CD4-positive, CD25-positive, alpha-beta regulatory T cell (primary cell): ENCODE measurements at regions not wholly inside any gene's neighbourhood (a gene's known extent, or its start where the extent isn't known, plus 50 kb on each side); places are given as distances from the start of the nearest gene placed in this dataset.

Experiments
- ATAC-seq, 2 donors: fragments of 150-1000 bp; cut with Tn5 transposase; one replicate each; pipeline ENCODE4 v1.10.0; 2021; ENCODE audit warnings: low read depth in 2 of 2, moderate number of reproducible peaks in 2 of 2, moderate library complexity in 1 of 2
- DNase-seq, 3 donors: peaks; one replicate each; pipeline versions ENCODE4 v3.0.0 to v3.0.0-alpha.2; 2012 to 2022; ENCODE audit warnings: mixed read lengths in 1 of 3
- H3K27ac ChIP-seq: one replicate; pipeline ENCODE4 v1.7.0; 2013; ENCODE audit warnings: mild to moderate bottlenecking, low read length; ENCODE audit not compliant: insufficient read depth, poor library complexity, severe bottlenecking
- H3K27me3 ChIP-seq: one replicate; pipeline ENCODE4 v1.7.0; 2013; ENCODE audit warnings: low read length; ENCODE audit not compliant: control insufficient read depth, insufficient read depth
- H3K36me3 ChIP-seq: one replicate; pipeline ENCODE4 v1.7.0; 2013; ENCODE audit warnings: mild to moderate bottlenecking, low read length, moderate library complexity; ENCODE audit not compliant: control insufficient read depth, insufficient read depth
- H3K4me1 ChIP-seq: 2 replicates; pipeline ENCODE4 v1.7.0; 2013; ENCODE audit warnings: mild to moderate bottlenecking, low read length; ENCODE audit not compliant: insufficient read depth, control insufficient read depth, poor library complexity, severe bottlenecking
- H3K4me3 ChIP-seq: one replicate; pipeline ENCODE4 v1.7.0; 2013; ENCODE audit warnings: low read depth, mild to moderate bottlenecking, low read length, moderate library complexity
- H3K9me3 ChIP-seq, 2 experiments: 1 replicate in 1 of 2; 2 replicates in 1 of 2; pipeline ENCODE4 v1.7.0; 2013; ENCODE audit warnings: low read length in 2 of 2, mild to moderate bottlenecking in 1 of 2, moderate library complexity in 1 of 2; ENCODE audit not compliant: control insufficient read depth in 2 of 2
- H3K27ac Mint-ChIP-seq, 3 donors: one replicate each; pipeline ENCODE4 v1.8.0; 2020 to 2022; ENCODE audit warnings: mild to moderate bottlenecking in 3 of 3, mixed read lengths in 3 of 3, moderate library complexity in 2 of 3
- H3K27me3 Mint-ChIP-seq: one replicate; pipeline ENCODE4 v1.8.0; 2022; ENCODE audit warnings: mild to moderate bottlenecking, mixed read lengths
- H3K36me3 Mint-ChIP-seq: one replicate; pipeline ENCODE4 v1.8.0; 2020; ENCODE audit warnings: mixed read lengths
- H3K4me1 Mint-ChIP-seq, 4 donors: one replicate each; pipeline ENCODE4 v1.8.0; 2020 to 2022; ENCODE audit warnings: mixed read lengths in 4 of 4, mild to moderate bottlenecking in 1 of 4
- H3K4me3 Mint-ChIP-seq, 4 donors: one replicate each; pipeline ENCODE4 v1.8.0; 2020 to 2022; ENCODE audit warnings: mild to moderate bottlenecking in 4 of 4, mixed read lengths in 4 of 4, moderate library complexity in 3 of 4
- H3K9me3 Mint-ChIP-seq, 7 donors: one replicate each; pipeline ENCODE4 v1.8.0; 2020 to 2022; ENCODE audit warnings: mixed read lengths in 7 of 7, mild to moderate bottlenecking in 3 of 7, moderate library complexity in 2 of 7

- Histone ChIP-seq H3K27me3 (no peaks in the 10 kb centered on the region), H3K36me3 (no peaks in the 10 kb centered on the region), H3K4me1 (no peaks in the 10 kb centered on the region), H3K9me3 (no peaks in the 10 kb centered on the region), H3K4me3 (no peak overlapping the region), H3K27ac (no peak overlapping the region)
- Mint-ChIP-seq H3K9me3 (peaks cover 0 to 6% (median 0%) of the 10 kb centered on the region in 7 donors), H3K27me3 (no peaks in the 10 kb centered on the region), H3K27ac (no peak overlapping the region), H3K4me1 (no peaks in the 10 kb centered on the region), H3K4me3 (no peak overlapping the region), H3K36me3 (no peaks in the 10 kb centered on the region)
- DNase-seq (no peak), ATAC-seq (no peak)
Measured at GRCh38 chr13:82701020-82701419, 1181.3 kb downstream of the SLITRK1 start.

DNA sequence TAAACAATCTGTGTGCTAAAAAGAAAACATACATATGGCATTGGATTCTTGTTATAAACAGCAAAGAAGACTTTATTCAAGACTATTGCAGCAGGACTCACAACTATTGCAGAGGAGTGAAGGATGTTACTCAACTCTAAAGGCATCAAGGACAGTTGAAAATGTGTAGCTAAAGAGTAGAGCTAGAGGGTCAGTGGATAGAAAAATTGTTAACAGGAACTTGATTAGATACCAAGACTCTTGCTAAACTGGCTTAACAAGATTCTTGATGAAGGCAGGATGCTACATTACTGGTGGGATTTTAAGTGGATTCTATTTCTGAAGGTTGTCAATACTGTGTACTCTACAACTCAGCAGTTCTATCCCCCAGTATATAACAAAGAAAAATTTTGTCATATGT, 1183.3 kb downstream of the SLITRK1 start:
- peaks cover 0 to 6% (median 0%) of the 10 kb centered on the region in 7 donors for H3K9me3 Mint-ChIP-seq
- no peaks in the 10 kb centered on the region for H3K4me1 Mint-ChIP-seq
- DNase-seq (no peak), ATAC-seq (no peak)
- Histone ChIP-seq H3K4me3 (no peak overlapping the region), H3K27ac (no peak overlapping the region), H3K36me3 (no peaks in the 10 kb centered on the region), H3K9me3 (no peaks in the 10 kb centered on the region), H3K4me1 (no peaks in the 10 kb centered on the region), H3K27me3 (no peaks in the 10 kb centered on the region)
- H3K36me3 Mint-ChIP-seq: no peaks in the 10 kb centered on the region
- H3K4me3 Mint-ChIP-seq: no peak overlapping the region
- H3K27me3 Mint-ChIP-seq: no peaks in the 10 kb centered on the region
- no peak overlapping the region for H3K27ac Mint-ChIP-seq

DNA sequence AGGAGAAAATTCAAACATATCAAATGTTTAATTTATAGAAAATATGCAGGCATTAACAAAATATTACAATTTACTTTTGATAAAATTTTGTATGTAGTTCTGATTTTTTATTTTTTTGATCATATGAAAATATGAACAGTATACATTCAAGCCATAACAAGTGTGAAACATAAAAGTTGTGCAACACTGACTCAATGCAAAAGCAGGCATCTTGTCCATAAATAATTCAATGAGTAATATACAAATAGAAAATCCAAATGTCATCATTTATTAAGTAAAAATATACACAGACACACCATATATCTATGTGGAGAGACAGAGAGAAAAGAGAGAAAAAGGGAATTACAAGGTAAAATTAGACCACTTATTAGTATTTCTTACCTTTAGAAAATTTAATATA, 1183.9 kb downstream of the SLITRK1 start:
- ATAC-seq: no peak
- Histone ChIP-seq H3K27me3 (no peaks in the 10 kb centered on the region), H3K4me3 (no peak overlapping the region), H3K36me3 (no peaks in the 10 kb centered on the region), H3K27ac (no peak overlapping the region), H3K9me3 (no peaks in the 10 kb centered on the region), H3K4me1 (no peaks in the 10 kb centered on the region)
- no peaks in the 10 kb centered on the region for H3K36me3 Mint-ChIP-seq
- H3K4me3 Mint-ChIP-seq: no peak overlapping the region
- peaks cover 0 to 2% (median 0%) of the 10 kb centered on the region in 4 donors for H3K4me1 Mint-ChIP-seq
- no peak overlapping the region for H3K27ac Mint-ChIP-seq
- DNase-seq: no peak
- H3K9me3 Mint-ChIP-seq: peaks cover 0 to 2% (median 0%) of the 10 kb centered on the region in 7 donors
- no peaks in the 10 kb centered on the region for H3K27me3 Mint-ChIP-seq

DNA sequence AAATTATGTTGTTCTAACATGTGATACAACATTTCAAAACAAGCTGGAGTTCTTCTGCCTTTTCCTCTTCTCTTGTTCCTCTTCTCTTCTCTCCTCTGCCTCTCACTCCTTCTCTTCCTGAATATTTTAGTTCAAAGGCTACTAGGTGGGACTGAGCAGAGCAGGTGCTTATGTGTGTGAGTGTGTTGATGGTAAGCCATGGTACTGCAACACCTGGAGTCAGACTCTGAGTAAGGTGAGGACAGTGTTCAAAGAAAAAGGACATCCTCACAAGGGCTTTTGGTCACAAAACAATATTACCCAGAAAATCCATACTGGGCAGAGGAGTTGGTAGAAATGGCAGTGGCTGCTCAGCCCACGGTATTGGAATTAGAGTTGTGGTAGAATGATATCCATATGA, 1188.7 kb downstream of the SLITRK1 start:
- H3K9me3 Mint-ChIP-seq: peaks cover 0 to 2% (median 0%) of the 10 kb centered on the region in 7 donors
- Histone ChIP-seq H3K4me1 (no peaks in the 10 kb centered on the region), H3K4me3 (no peak overlapping the region), H3K27ac (no peak overlapping the region), H3K9me3 (no peaks in the 10 kb centered on the region), H3K36me3 (no peaks in the 10 kb centered on the region), H3K27me3 (no peaks in the 10 kb centered on the region)
- no peaks in the 10 kb centered on the region for H3K36me3 Mint-ChIP-seq
- no peak for DNase-seq
- no peaks in the 10 kb centered on the region for H3K27me3 Mint-ChIP-seq
- no peak overlapping the region for H3K4me3 Mint-ChIP-seq
- no peak for ATAC-seq
- no peak overlapping the region for H3K27ac Mint-ChIP-seq
- H3K4me1 Mint-ChIP-seq: peaks cover 4 to 17% (median 10%) of the 10 kb centered on the region in 4 donors

DNA sequence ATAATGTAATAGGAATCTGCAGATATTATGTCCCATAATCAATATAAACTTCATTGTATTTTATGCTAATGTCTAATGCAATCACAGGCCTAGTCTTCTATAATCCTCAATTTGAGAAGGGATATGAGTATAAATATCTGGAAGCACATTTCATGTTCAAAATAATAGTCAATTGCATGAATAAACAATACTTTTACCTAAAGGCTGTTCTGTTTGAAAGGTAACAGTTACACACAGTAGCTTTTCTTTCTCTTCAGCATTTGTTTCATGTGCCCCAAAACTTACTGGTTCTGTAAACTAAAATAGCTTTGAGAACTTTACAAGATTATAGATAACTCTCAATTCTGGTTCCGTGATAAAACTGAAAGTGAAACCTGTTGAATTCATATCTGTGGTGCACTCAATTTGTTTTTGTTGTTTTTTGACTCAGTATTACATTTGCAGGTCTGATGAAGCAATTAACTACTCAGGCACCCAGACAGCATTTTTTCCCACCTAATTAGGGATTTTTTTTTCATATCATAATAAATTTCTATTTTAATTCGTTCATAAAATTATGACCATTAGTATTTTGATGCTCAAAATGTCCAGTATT, 1193.8 kb downstream of the SLITRK1 start:
- no peaks in the 10 kb centered on the region for H3K27me3 Mint-ChIP-seq
- H3K9me3 ChIP-seq: no peaks in the 10 kb centered on the region
- no peaks in the 10 kb centered on the region for H3K9me3 Mint-ChIP-seq
- peak overlapping the region; percentile 82 for H3K4me3 ChIP-seq
- peaks cover 12 to 39% (median 16%) of the 10 kb centered on the region in 4 donors for H3K4me1 Mint-ChIP-seq
- peak in 1 of 2 donors; percentile 39 for ATAC-seq
- no peak overlapping the region for H3K27ac ChIP-seq
- peak overlapping the region; percentile 67 to 79 (median 77) for H3K4me3 Mint-ChIP-seq
- no peaks in the 10 kb centered on the region for H3K27me3 ChIP-seq
- DNase-seq: peak in 2 of 3 donors; percentile 9 to 51
- H3K36me3 Mint-ChIP-seq: no peaks in the 10 kb centered on the region
- H3K4me1 ChIP-seq: no peaks in the 10 kb centered on the region
- H3K36me3 ChIP-seq: no peaks in the 10 kb centered on the region
- peak overlapping the region; percentile 42 to 85 (median 74) for H3K27ac Mint-ChIP-seq

DNA sequence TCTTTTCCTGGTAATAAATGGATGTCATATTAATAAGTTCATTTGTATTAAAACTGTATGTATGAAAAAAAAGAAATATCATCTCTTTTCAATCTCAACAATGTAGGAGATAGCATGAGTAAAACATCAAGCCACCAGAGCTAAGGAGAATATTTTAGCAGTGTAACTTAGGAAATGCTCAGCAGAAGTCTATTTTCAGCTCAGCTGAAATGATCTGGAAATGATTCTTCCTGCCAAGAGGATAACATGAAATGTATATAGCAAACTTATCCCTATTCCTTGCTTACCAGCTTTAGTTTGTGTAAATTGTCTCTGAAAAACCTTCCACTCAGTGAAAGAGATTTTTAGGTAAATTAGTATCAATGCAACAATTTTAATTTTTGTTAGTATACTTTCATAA, 1194.4 kb downstream of the SLITRK1 start:
- H3K27ac Mint-ChIP-seq: peak overlapping the region in 2 of 3 donors; percentile 29 to 70
- Histone ChIP-seq H3K9me3 (no peaks in the 10 kb centered on the region), H3K4me1 (no peaks in the 10 kb centered on the region), H3K27ac (no peak overlapping the region), H3K27me3 (no peaks in the 10 kb centered on the region), H3K36me3 (no peaks in the 10 kb centered on the region), H3K4me3 (peak overlapping the region; percentile 82)
- ATAC-seq: no peak
- H3K4me1 Mint-ChIP-seq: peaks cover 12 to 39% (median 16%) of the 10 kb centered on the region in 4 donors
- no peaks in the 10 kb centered on the region for H3K9me3 Mint-ChIP-seq
- DNase-seq: peak in 1 of 3 donors; percentile 1
- no peaks in the 10 kb centered on the region for H3K27me3 Mint-ChIP-seq
- H3K4me3 Mint-ChIP-seq: peak overlapping the region; percentile 67 to 79 (median 77)
- no peaks in the 10 kb centered on the region for H3K36me3 Mint-ChIP-seq

- Histone ChIP-seq H3K4me1 (no peaks in the 10 kb centered on the region), H3K4me3 (no peak overlapping the region), H3K27ac (no peak overlapping the region), H3K36me3 (no peaks in the 10 kb centered on the region), H3K27me3 (no peaks in the 10 kb centered on the region), H3K9me3 (no peaks in the 10 kb centered on the region)
- Mint-ChIP-seq H3K36me3 (no peaks in the 10 kb centered on the region), H3K9me3 (peaks cover 0 to 5% (median 0%) of the 10 kb centered on the region in 7 donors), H3K4me3 (no peak overlapping the region), H3K27ac (no peak overlapping the region), H3K27me3 (no peaks in the 10 kb centered on the region), H3K4me1 (peaks cover 0 to 6% (median 0%) of the 10 kb centered on the region in 4 donors)
- DNase-seq: no peak
- ATAC-seq: no peak
Measured at GRCh38 chr13:82681535-82681934, 1200.7 kb downstream of the SLITRK1 start.

DNA sequence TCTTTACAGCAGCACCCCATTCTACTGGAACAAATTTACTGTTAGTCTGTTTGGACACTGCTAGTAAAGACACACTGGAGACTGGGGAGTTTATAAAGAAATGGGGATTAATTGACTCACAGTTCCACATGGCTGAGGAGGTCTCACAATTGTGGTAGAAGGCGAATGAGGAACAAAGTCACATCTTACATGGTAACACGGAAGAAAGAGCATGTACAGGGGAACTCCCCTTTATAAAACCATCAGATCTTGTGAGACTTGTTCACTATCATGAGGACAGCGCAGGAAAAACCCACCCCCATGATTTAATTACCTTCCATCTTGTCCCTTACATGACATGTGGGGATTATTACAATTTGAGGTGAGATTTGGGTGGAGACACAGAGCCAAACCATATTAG, 1204.2 kb downstream of the SLITRK1 start:
- ATAC-seq: no peak
- H3K27ac ChIP-seq: no peak overlapping the region
- H3K9me3 Mint-ChIP-seq: peaks cover 0 to 5% (median 0%) of the 10 kb centered on the region in 7 donors

More for the DNA sequence above, 1204.2 kb downstream of the SLITRK1 start:
- Mint-ChIP-seq H3K27ac (no peak overlapping the region), H3K36me3 (no peaks in the 10 kb centered on the region), H3K4me1 (no peaks in the 10 kb centered on the region), H3K27me3 (no peaks in the 10 kb centered on the region), H3K4me3 (no peak overlapping the region)
- Histone ChIP-seq H3K9me3 (no peaks in the 10 kb centered on the region), H3K4me3 (no peak overlapping the region), H3K4me1 (no peaks in the 10 kb centered on the region), H3K36me3 (no peaks in the 10 kb centered on the region), H3K27me3 (no peaks in the 10 kb centered on the region)
- DNase-seq: no peak
